CD4-positive, alpha-beta T cell (primary cell): ENCODE measurements at regions not wholly inside any gene's neighbourhood (a gene's known extent, or its start where the extent isn't known, plus 50 kb on each side); places are given as distances from the start of the nearest gene placed in this dataset.

ENCODE experiments used
- ATAC-seq: fragments of 200-7000 bp; cut with Tn5 transposase; one replicate; pipeline ENCODE4 v1.10.0; 2022; ENCODE audit warnings: mild to moderate bottlenecking; ENCODE audit not compliant: poor library complexity
- CTCF ChIA-PET: fragments of 350-600 bp; sonication (Branson Sonifier 250); formaldehyde crosslinking; loops from one replicate; lab custom pipeline; 2021; ENCODE audit warnings: antibody characterized with exemption, inconsistent platforms; lab: Charles Lee
- POLR2A ChIA-PET: fragments of 350-600 bp; sonication (Branson Sonifier 250); formaldehyde crosslinking; loops from one replicate; lab custom pipeline; 2021; ENCODE audit warnings: antibody characterized with exemption, inconsistent platforms; lab: Charles Lee
- DNase-seq, 14 experiments: peaks; one replicate each; pipeline ENCODE4 v3.0.0-alpha.2; 2013 to 2020; ENCODE audit warnings: mixed read lengths in 2 of 14
- H3K27ac ChIP-seq, 2 donors: one replicate each; pipeline versions ENCODE4 v1.5.1 to v1.7.0; 2013; ENCODE audit warnings: low read length in 2 of 2, low read depth in 1 of 2, mild to moderate bottlenecking in 1 of 2
- H3K27me3 ChIP-seq, 2 experiments: 1 replicate in 1 of 2; 2 replicates in 1 of 2; pipeline versions ENCODE4 v1.6.1 to v1.7.0; 2013; ENCODE audit warnings: low read length in 2 of 2, control low read depth in 1 of 2, mild to moderate bottlenecking in 1 of 2, moderate library complexity in 1 of 2; ENCODE audit not compliant: insufficient read depth in 2 of 2, control insufficient read depth in 1 of 2
- H3K36me3 ChIP-seq: one replicate; pipeline ENCODE4 v1.6.1; 2013; ENCODE audit warnings: low read length, control low read depth; ENCODE audit not compliant: insufficient read depth
- H3K4me1 ChIP-seq: one replicate; pipeline ENCODE4 v1.6.1; 2013; ENCODE audit warnings: low read length, control low read depth; ENCODE audit not compliant: insufficient read depth
- H3K4me3 ChIP-seq: one replicate; pipeline ENCODE4 v1.5.1; 2013; ENCODE audit warnings: mild to moderate bottlenecking, low read length, moderate library complexity
- H3K9me3 ChIP-seq, 2 experiments: 1 replicate in 1 of 2; 2 replicates in 1 of 2; pipeline versions ENCODE4 v1.6.1 to v1.7.0; 2013; ENCODE audit warnings: low read length in 2 of 2, mild to moderate bottlenecking in 2 of 2, control low read depth in 1 of 2, moderate library complexity in 1 of 2; ENCODE audit not compliant: control insufficient read depth in 1 of 2, insufficient read depth in 1 of 2
- H3K27ac Mint-ChIP-seq: one replicate; pipeline ENCODE4 v1.8.0; 2020; ENCODE audit warnings: mixed read lengths
- H3K27me3 Mint-ChIP-seq: one replicate; pipeline ENCODE4 v1.8.0; 2021; ENCODE audit warnings: mixed read lengths
- H3K36me3 Mint-ChIP-seq: one replicate; pipeline ENCODE4 v1.8.0; 2021; ENCODE audit warnings: low read depth, mixed read lengths
- H3K4me1 Mint-ChIP-seq: one replicate; pipeline ENCODE4 v1.8.0; 2021; ENCODE audit warnings: low read depth, mixed read lengths
- H3K4me3 Mint-ChIP-seq: one replicate; pipeline ENCODE4 v1.8.0; 2020; ENCODE audit warnings: mild to moderate bottlenecking, mixed read lengths
- H3K9me3 Mint-ChIP-seq: one replicate; pipeline ENCODE4 v1.8.0; 2020; ENCODE audit warnings: mixed read lengths
- CTCF ChIP-seq: fragments of 200-600 bp; IDR thresholded peaks from one replicate; pipeline ENCODE4 v1.8.0; 2022; ENCODE audit warnings: antibody characterized with exemption, mild to moderate bottlenecking
- intact Hi-C, 2 experiments: fragments of 100-400 bp; cut with DNase I in 1 of 2; cut with micrococcal nuclease in 1 of 2; formaldehyde crosslinking; loops; one replicate each; pipeline versions ENCODE4 v1.15.1 to v1.9.0; 2023 to 2025; cut with DNase I, micrococcal nuclease

- Mint-ChIP-seq H3K4me1 (no peaks in the 10 kb centered on the region), H3K9me3 (no peaks in the 10 kb centered on the region), H3K4me3 (no peak overlapping the region), H3K27me3 (peaks cover 7% of the 10 kb centered on the region), H3K27ac (no peak overlapping the region), H3K36me3 (no peaks in the 10 kb centered on the region)
- POLR2A ChIA-PET, result no interaction called here
- intact Hi-C loops, result no loop called here
- H3K4me3 ChIP-seq, result no peak overlapping the region
- ATAC-seq (no peak), DNase-seq (no peak)
- H3K4me1 ChIP-seq, result no peaks in the 10 kb centered on the region
- no peak for TF ChIP-seq CTCF
- CTCF ChIA-PET, result no interaction called here
- no peak overlapping the region for H3K27ac ChIP-seq
- peaks cover 0 to 5% of the 10 kb centered on the region in 2 experiments for H3K9me3 ChIP-seq
- H3K27me3 ChIP-seq, result no peaks in the 10 kb centered on the region
- no peaks in the 10 kb centered on the region for H3K36me3 ChIP-seq
Measured at GRCh38 chr6:8944548-8944947, 509.2 kb upstream of the SLC35B3 start.

- Histone ChIP-seq H3K9me3 (peaks cover 0 to 5% of the 10 kb centered on the region in 2 experiments), H3K4me1 (no peaks in the 10 kb centered on the region), H3K27ac (no peak overlapping the region), H3K4me3 (no peak overlapping the region), H3K27me3 (no peaks in the 10 kb centered on the region), H3K36me3 (no peaks in the 10 kb centered on the region)
- Mint-ChIP-seq H3K27ac (no peak overlapping the region), H3K9me3 (no peaks in the 10 kb centered on the region), H3K36me3 (no peaks in the 10 kb centered on the region), H3K4me1 (no peaks in the 10 kb centered on the region), H3K27me3 (peaks cover 7% of the 10 kb centered on the region), H3K4me3 (no peak overlapping the region)
- POLR2A ChIA-PET, result no interaction called here
- DNase-seq, result no peak
- no peak for TF ChIP-seq CTCF
- intact Hi-C loops, result no loop called here
- no peak for ATAC-seq
- CTCF ChIA-PET, result no interaction called here
Measured at GRCh38 chr6:8943073-8943472, 507.7 kb upstream of the SLC35B3 start.

GRCh38 chr6:8941577-8941976, 506.2 kb upstream of the SLC35B3 start:
- Histone ChIP-seq H3K4me3 (no peak overlapping the region), H3K36me3 (no peaks in the 10 kb centered on the region), H3K27ac (no peak overlapping the region), H3K9me3 (peaks cover 0 to 5% of the 10 kb centered on the region in 2 experiments), H3K4me1 (no peaks in the 10 kb centered on the region), H3K27me3 (no peaks in the 10 kb centered on the region)
- ChIA-PET CTCF (no interaction called here), POLR2A (no interaction called here)
- H3K27ac Mint-ChIP-seq, result no peak overlapping the region
- no peak for DNase-seq
- H3K36me3 Mint-ChIP-seq, result no peaks in the 10 kb centered on the region
- H3K4me3 Mint-ChIP-seq, result no peak overlapping the region
- intact Hi-C loops, result no loop called here
- no peak for ATAC-seq
- H3K9me3 Mint-ChIP-seq, result no peaks in the 10 kb centered on the region
- peaks cover 7% of the 10 kb centered on the region for H3K27me3 Mint-ChIP-seq
- H3K4me1 Mint-ChIP-seq, result no peaks in the 10 kb centered on the region
- no peak for TF ChIP-seq CTCF
